ENCODE measurements at regions not wholly inside any gene's neighbourhood (a gene's known extent, or its start where the extent isn't known, plus 50 kb on each side); places are given as distances from the start of the nearest gene placed in this dataset.

DNA sequence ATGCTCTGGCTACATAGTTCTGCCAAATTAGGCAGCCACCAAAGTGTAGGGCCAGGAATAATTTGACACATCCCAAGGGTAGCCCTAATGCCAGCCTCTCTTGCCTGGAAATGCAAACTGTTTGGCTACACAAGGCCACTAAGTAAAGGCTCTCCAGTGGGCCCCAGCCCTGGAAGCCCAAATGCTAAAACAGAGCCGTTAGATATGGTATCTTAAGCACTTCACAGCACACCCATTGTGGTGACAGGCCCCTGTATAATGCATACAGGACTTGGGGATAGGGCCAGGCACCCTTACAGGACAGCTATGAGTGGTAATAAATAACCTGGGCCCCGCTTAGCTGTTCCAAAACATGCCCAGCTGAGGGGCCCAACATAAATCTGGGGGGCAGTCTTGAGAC is 623.9 kb downstream of the BCOR start:
- TF ChIP-seq POLR2A (IDR thresholded peaks at IDR 0.05; ENCODE audit: low read depth, low read length) (no peak), POLR2AphosphoS5 (IDR thresholded peaks at IDR 0.05; ENCODE audit: low read depth, low read length) (no peak), TAF1 (IDR thresholded peaks at IDR 0.05; ENCODE audit: borderline replicate concordance, low read depth, low read length) (no peak)

Measured in GM12892 (cell line).